ENCODE measurements at regions not wholly inside any gene's neighbourhood (a gene's known extent, or its start where the extent isn't known, plus 50 kb on each side); places are given as distances from the start of the nearest gene placed in this dataset.

GRCh38 chr2:126831234-126832005, 67.3 kb upstream of the TEX51 start:
- DNase-seq (ENCODE audit: insufficient read length): no peak
- TF ChIP-seq POLR2AphosphoS5 (IDR thresholded peaks at IDR 0.05; ENCODE audit: low read depth, low read length): no peak
- no peak for TF ChIP-seq TAF1 (IDR thresholded peaks at IDR 0.05; ENCODE audit: borderline replicate concordance, low read depth, low read length)
- TF ChIP-seq POLR2A (IDR thresholded peaks at IDR 0.05; ENCODE audit: low read depth, low read length): no peak
- no peak for FAIRE-seq

- TF ChIP-seq POLR2A (IDR thresholded peaks at IDR 0.05; ENCODE audit: low read depth, low read length) (no peak), TAF1 (IDR thresholded peaks at IDR 0.05; ENCODE audit: borderline replicate concordance, low read depth, low read length) (no peak), POLR2AphosphoS5 (IDR thresholded peaks at IDR 0.05; ENCODE audit: low read depth, low read length) (no peak)
- no peak for FAIRE-seq
- DNase-seq (ENCODE audit: insufficient read length): no peak
Observed at GRCh38 chr2:126832014-126832413, 66.7 kb upstream of the TEX51 start.

GRCh38 chr2:126832757-126833156, 65.9 kb upstream of the TEX51 start:
- no peak for FAIRE-seq
- TF ChIP-seq POLR2AphosphoS5 (IDR thresholded peaks at IDR 0.05; ENCODE audit: low read depth, low read length) (no peak), TAF1 (IDR thresholded peaks at IDR 0.05; ENCODE audit: borderline replicate concordance, low read depth, low read length) (no peak), POLR2A (IDR thresholded peaks at IDR 0.05; ENCODE audit: low read depth, low read length) (no peak)

GRCh38 chr2:126834006-126834659, 64.6 kb upstream of the TEX51 start:
- TF ChIP-seq POLR2A (IDR thresholded peaks at IDR 0.05; ENCODE audit: low read depth, low read length) (no peak), POLR2AphosphoS5 (IDR thresholded peaks at IDR 0.05; ENCODE audit: low read depth, low read length) (no peak), TAF1 (IDR thresholded peaks at IDR 0.05; ENCODE audit: borderline replicate concordance, low read depth, low read length) (no peak)
- DNase-seq (ENCODE audit: insufficient read length) (no peak), FAIRE-seq (peak; percentile 38)

More at GRCh38 chr2:126832757-126833156, 65.9 kb upstream of the TEX51 start:
- no peak for DNase-seq (ENCODE audit: insufficient read length)

GRCh38 chr2:126835261-126835660, 63.4 kb upstream of the TEX51 start:
- FAIRE-seq (no peak), DNase-seq (ENCODE audit: insufficient read length) (no peak)
- TF ChIP-seq POLR2A (IDR thresholded peaks at IDR 0.05; ENCODE audit: low read depth, low read length): no peak
- no peak for TF ChIP-seq POLR2AphosphoS5 (IDR thresholded peaks at IDR 0.05; ENCODE audit: low read depth, low read length)
- no peak for TF ChIP-seq TAF1 (IDR thresholded peaks at IDR 0.05; ENCODE audit: borderline replicate concordance, low read depth, low read length)

- FAIRE-seq (no peak), DNase-seq (ENCODE audit: insufficient read length) (no peak)
- TF ChIP-seq POLR2AphosphoS5 (IDR thresholded peaks at IDR 0.05; ENCODE audit: low read depth, low read length): no peak
- TF ChIP-seq TAF1 (IDR thresholded peaks at IDR 0.05; ENCODE audit: borderline replicate concordance, low read depth, low read length): no peak
- TF ChIP-seq POLR2A (IDR thresholded peaks at IDR 0.05; ENCODE audit: low read depth, low read length): no peak
Observed at GRCh38 chr2:126835831-126836230, 62.9 kb upstream of the TEX51 start.

GRCh38 chr2:126836761-126837679, 61.7 kb upstream of the TEX51 start:
- DNase-seq (ENCODE audit: insufficient read length): no peak
- no peak for FAIRE-seq
- TF ChIP-seq POLR2A (IDR thresholded peaks at IDR 0.05; ENCODE audit: low read depth, low read length): no peak
- no peak for TF ChIP-seq POLR2AphosphoS5 (IDR thresholded peaks at IDR 0.05; ENCODE audit: low read depth, low read length)
- no peak for TF ChIP-seq TAF1 (IDR thresholded peaks at IDR 0.05; ENCODE audit: borderline replicate concordance, low read depth, low read length)

GRCh38 chr2:126837966-126838715, 60.5 kb upstream of the TEX51 start:
- TF ChIP-seq TAF1 (IDR thresholded peaks at IDR 0.05; ENCODE audit: borderline replicate concordance, low read depth, low read length) (no peak), POLR2AphosphoS5 (IDR thresholded peaks at IDR 0.05; ENCODE audit: low read depth, low read length) (no peak), POLR2A (IDR thresholded peaks at IDR 0.05; ENCODE audit: low read depth, low read length) (no peak)
- FAIRE-seq (no peak), DNase-seq (ENCODE audit: insufficient read length) (no peak)

- DNase-seq (ENCODE audit: insufficient read length) (no peak), FAIRE-seq (no peak)
- no peak for TF ChIP-seq TAF1 (IDR thresholded peaks at IDR 0.05; ENCODE audit: borderline replicate concordance, low read depth, low read length)
- no peak for TF ChIP-seq POLR2A (IDR thresholded peaks at IDR 0.05; ENCODE audit: low read depth, low read length)
- no peak for TF ChIP-seq POLR2AphosphoS5 (IDR thresholded peaks at IDR 0.05; ENCODE audit: low read depth, low read length)
Observed at GRCh38 chr2:126838716-126838985, 60.0 kb upstream of the TEX51 start.

GRCh38 chr2:126839796-126840195, 58.9 kb upstream of the TEX51 start:
- FAIRE-seq: no peak

GRCh38 chr2:126843081-126843480, 55.6 kb upstream of the TEX51 start:
- no peak for FAIRE-seq
- no peak for TF ChIP-seq POLR2AphosphoS5 (IDR thresholded peaks at IDR 0.05; ENCODE audit: low read depth, low read length)
- TF ChIP-seq POLR2A (IDR thresholded peaks at IDR 0.05; ENCODE audit: low read depth, low read length): no peak
- no peak for TF ChIP-seq TAF1 (IDR thresholded peaks at IDR 0.05; ENCODE audit: borderline replicate concordance, low read depth, low read length)
- DNase-seq (ENCODE audit: insufficient read length): no peak

More at GRCh38 chr2:126839796-126840195, 58.9 kb upstream of the TEX51 start:
- TF ChIP-seq TAF1 (IDR thresholded peaks at IDR 0.05; ENCODE audit: borderline replicate concordance, low read depth, low read length): no peak
- TF ChIP-seq POLR2A (IDR thresholded peaks at IDR 0.05; ENCODE audit: low read depth, low read length): no peak
- TF ChIP-seq POLR2AphosphoS5 (IDR thresholded peaks at IDR 0.05; ENCODE audit: low read depth, low read length): no peak
- no peak for DNase-seq (ENCODE audit: insufficient read length)

All from GM12892 (cell line).